Naive B cell (primary cell): ENCODE measurements at regions not wholly inside any gene's neighbourhood (a gene's known extent, or its start where the extent isn't known, plus 50 kb on each side); places are given as distances from the start of the nearest gene placed in this dataset.
"Not testable (repeated sequence)": the region's sequence is repeated elsewhere in the genome, so short reads cannot be mapped to it uniquely, and the experiment has no call there.

ENCODE experiments used
- ATAC-seq, 2 donors: fragments of 150-1000 bp; cut with Tn5 transposase; 2 replicates each; pipeline ENCODE4 v1.10.0; 2021; ENCODE audit warnings: low read depth in 2 of 2, mild to moderate bottlenecking in 2 of 2, moderate library complexity in 2 of 2
- DNase-seq: peaks from one replicate; pipeline ENCODE4 v3.0.0; 2022
- H3K27ac Mint-ChIP-seq, 6 donors: one replicate each; pipeline ENCODE4 v1.8.0; 2020 to 2022; ENCODE audit warnings: mild to moderate bottlenecking in 6 of 6, mixed read lengths in 6 of 6, moderate library complexity in 5 of 6, inconsistent platforms in 2 of 6
- H3K27me3 Mint-ChIP-seq, 3 donors: one replicate each; pipeline ENCODE4 v1.8.0; 2021 to 2022; ENCODE audit warnings: mixed read lengths in 3 of 3, mild to moderate bottlenecking in 1 of 3
- H3K36me3 Mint-ChIP-seq, 2 donors: one replicate each; pipeline ENCODE4 v1.8.0; 2020 to 2022; ENCODE audit warnings: mixed read lengths in 2 of 2, inconsistent platforms in 1 of 2, mild to moderate bottlenecking in 1 of 2
- H3K4me1 Mint-ChIP-seq, 3 donors: one replicate each; pipeline ENCODE4 v1.8.0; 2020 to 2022; ENCODE audit warnings: mixed read lengths in 3 of 3, inconsistent platforms in 1 of 3, mild to moderate bottlenecking in 1 of 3, moderate library complexity in 1 of 3
- H3K4me3 Mint-ChIP-seq, 8 donors: one replicate each; pipeline ENCODE4 v1.8.0; 2020 to 2022; ENCODE audit warnings: mild to moderate bottlenecking in 8 of 8, mixed read lengths in 8 of 8, moderate library complexity in 8 of 8, inconsistent platforms in 2 of 8
- H3K9me3 Mint-ChIP-seq, 7 donors: one replicate each; pipeline ENCODE4 v1.8.0; 2020 to 2022; ENCODE audit warnings: mixed read lengths in 7 of 7, mild to moderate bottlenecking in 5 of 7, inconsistent platforms in 2 of 7, moderate library complexity in 1 of 7

- ATAC-seq (no peak), DNase-seq (no peak)
- Mint-ChIP-seq H3K4me1 (peaks cover 0 to 4% (median 0%) of the 10 kb centered on the region in 3 donors), H3K4me3 (no peak overlapping the region), H3K9me3 (peaks cover 0 to 11% (median 0%) of the 10 kb centered on the region in 7 donors), H3K27ac (peak overlapping the region in 1 of 6 donors; percentile 20), H3K27me3 (peaks cover 0 to 18% (median 0%) of the 10 kb centered on the region in 3 donors), H3K36me3 (no peaks in the 10 kb centered on the region)
These were observed 148.7 kb downstream of the SPATA18 start for GRCh38 chr4:52199574-52200338.

GRCh38 chr4:52200339-52200725 lies 149.2 kb downstream of the SPATA18 start:
- peaks cover 0 to 12% (median 0%) of the 10 kb centered on the region in 3 donors for H3K27me3 Mint-ChIP-seq
- ATAC-seq = no peak
- no peak overlapping the region for H3K27ac Mint-ChIP-seq
- H3K9me3 Mint-ChIP-seq = peaks cover 0 to 6% (median 0%) of the 10 kb centered on the region in 7 donors
- DNase-seq = no peak
- peaks cover 0 to 4% (median 0%) of the 10 kb centered on the region in 3 donors for H3K4me1 Mint-ChIP-seq
- no peak overlapping the region for H3K4me3 Mint-ChIP-seq
- no peaks in the 10 kb centered on the region for H3K36me3 Mint-ChIP-seq

- DNase-seq (no peak), ATAC-seq (no peak)
- peaks cover 0 to 5% (median 0%) of the 10 kb centered on the region in 7 donors for H3K9me3 Mint-ChIP-seq
- H3K4me1 Mint-ChIP-seq = peaks cover 0 to 4% (median 0%) of the 10 kb centered on the region in 3 donors
- no peak overlapping the region for H3K27ac Mint-ChIP-seq
- no peak overlapping the region for H3K4me3 Mint-ChIP-seq
- H3K36me3 Mint-ChIP-seq = no peaks in the 10 kb centered on the region
- H3K27me3 Mint-ChIP-seq = no peaks in the 10 kb centered on the region
These were observed 150.6 kb downstream of the SPATA18 start for GRCh38 chr4:52201715-52202114.

- Mint-ChIP-seq H3K27me3 (no peaks in the 10 kb centered on the region), H3K9me3 (peaks cover 0 to 5% (median 0%) of the 10 kb centered on the region in 7 donors), H3K27ac (no peak overlapping the region), H3K4me3 (no peak overlapping the region), H3K4me1 (peaks cover 0 to 4% (median 0%) of the 10 kb centered on the region in 3 donors), H3K36me3 (no peaks in the 10 kb centered on the region)
- no peak for DNase-seq
- ATAC-seq = no peak
These were observed 151.2 kb downstream of the SPATA18 start for GRCh38 chr4:52202251-52202779.

GRCh38 chr4:52202931-52203330 lies 151.8 kb downstream of the SPATA18 start:
- H3K4me1 Mint-ChIP-seq = peaks cover 0 to 4% (median 0%) of the 10 kb centered on the region in 3 donors
- H3K36me3 Mint-ChIP-seq = no peaks in the 10 kb centered on the region
- no peak for DNase-seq
- H3K27ac Mint-ChIP-seq = no peak overlapping the region
- no peak for ATAC-seq
- no peaks in the 10 kb centered on the region for H3K27me3 Mint-ChIP-seq
- H3K4me3 Mint-ChIP-seq = no peak overlapping the region
- peaks cover 0 to 5% (median 0%) of the 10 kb centered on the region in 7 donors for H3K9me3 Mint-ChIP-seq

GRCh38 chr4:52203351-52203750 lies 152.2 kb downstream of the SPATA18 start:
- H3K36me3 Mint-ChIP-seq = no peaks in the 10 kb centered on the region
- peaks cover 0 to 4% (median 0%) of the 10 kb centered on the region in 3 donors for H3K4me1 Mint-ChIP-seq
- peaks cover 0 to 1% (median 0%) of the 10 kb centered on the region in 3 donors for H3K27me3 Mint-ChIP-seq
- no peak overlapping the region for H3K27ac Mint-ChIP-seq
- ATAC-seq (no peak), DNase-seq (no peak)
- no peak overlapping the region for H3K4me3 Mint-ChIP-seq
- H3K9me3 Mint-ChIP-seq = peaks cover 0 to 5% (median 0%) of the 10 kb centered on the region in 7 donors

- H3K9me3 Mint-ChIP-seq = peaks cover 0 to 7% (median 1%) of the 10 kb centered on the region in 7 donors
- H3K27ac Mint-ChIP-seq = no peak overlapping the region
- peaks cover 0 to 4% (median 0%) of the 10 kb centered on the region in 3 donors for H3K27me3 Mint-ChIP-seq
- H3K36me3 Mint-ChIP-seq = no peaks in the 10 kb centered on the region
- DNase-seq (no peak), ATAC-seq (no peak)
- no peak overlapping the region for H3K4me3 Mint-ChIP-seq
- no peaks in the 10 kb centered on the region for H3K4me1 Mint-ChIP-seq
These were observed 153.8 kb downstream of the SPATA18 start for GRCh38 chr4:52204921-52205320.

- not testable (repeated sequence) for ATAC-seq, H3K4me3 Mint-ChIP-seq, H3K36me3 Mint-ChIP-seq, DNase-seq, H3K27ac Mint-ChIP-seq, H3K27me3 Mint-ChIP-seq, H3K4me1 Mint-ChIP-seq
- H3K9me3 Mint-ChIP-seq = peaks cover 0 to 16% (median 4%) of the 10 kb centered on the region in 7 donors
These were observed 156.0 kb downstream of the SPATA18 start for GRCh38 chr4:52207146-52207545.

- Mint-ChIP-seq H3K27me3 (peaks cover 0 to 4% (median 0%) of the 10 kb centered on the region in 3 donors), H3K4me3 (no peak overlapping the region), H3K27ac (no peak overlapping the region), H3K9me3 (peaks cover 0 to 42% (median 21%) of the 10 kb centered on the region in 7 donors), H3K4me1 (no peaks in the 10 kb centered on the region), H3K36me3 (no peaks in the 10 kb centered on the region)
- ATAC-seq = no peak
- DNase-seq = no peak
These were observed 161.6 kb downstream of the SPATA18 start for GRCh38 chr4:52212702-52213101.

GRCh38 chr4:52231526-52231925 lies 180.4 kb downstream of the SPATA18 start:
- Mint-ChIP-seq H3K27ac (no peak overlapping the region), H3K4me1 (no peaks in the 10 kb centered on the region), H3K9me3 (peaks cover 0 to 3% (median 0%) of the 10 kb centered on the region in 7 donors), H3K27me3 (peaks cover 5 to 27% (median 15%) of the 10 kb centered on the region in 3 donors), H3K36me3 (peaks cover 0 to under 1% of the 10 kb centered on the region in 2 donors), H3K4me3 (no peak overlapping the region)
- DNase-seq (no peak), ATAC-seq (no peak)

GRCh38 chr4:52234561-52235440 lies 183.7 kb downstream of the SPATA18 start:
- no peak overlapping the region for H3K4me3 Mint-ChIP-seq
- H3K27ac Mint-ChIP-seq = no peak overlapping the region
- no peaks in the 10 kb centered on the region for H3K36me3 Mint-ChIP-seq
- no peaks in the 10 kb centered on the region for H3K4me1 Mint-ChIP-seq
- H3K9me3 Mint-ChIP-seq = peaks cover 0 to 3% (median 0%) of the 10 kb centered on the region in 7 donors
- no peak for DNase-seq
- ATAC-seq = no peak
- peaks cover 5 to 25% (median 15%) of the 10 kb centered on the region in 3 donors for H3K27me3 Mint-ChIP-seq

- peaks cover 5 to 23% (median 15%) of the 10 kb centered on the region in 3 donors for H3K27me3 Mint-ChIP-seq
- DNase-seq (no peak), ATAC-seq (no peak)
- H3K4me3 Mint-ChIP-seq = no peak overlapping the region
- H3K9me3 Mint-ChIP-seq = peaks cover 0 to 4% (median 2%) of the 10 kb centered on the region in 7 donors
- H3K36me3 Mint-ChIP-seq = no peaks in the 10 kb centered on the region
- H3K4me1 Mint-ChIP-seq = no peaks in the 10 kb centered on the region
- H3K27ac Mint-ChIP-seq = no peak overlapping the region
These were observed 184.6 kb downstream of the SPATA18 start for GRCh38 chr4:52235552-52236201.

- H3K9me3 Mint-ChIP-seq = peaks cover 0 to 14% (median 3%) of the 10 kb centered on the region in 7 donors
These were observed 190.8 kb downstream of the SPATA18 start for GRCh38 chr4:52241916-52242315.

More at GRCh38 chr4:52241916-52242315, 190.8 kb downstream of the SPATA18 start:
- DNase-seq = no peak
- Mint-ChIP-seq H3K27me3 (no peaks in the 10 kb centered on the region), H3K4me1 (no peaks in the 10 kb centered on the region), H3K36me3 (no peaks in the 10 kb centered on the region), H3K4me3 (no peak overlapping the region), H3K27ac (no peak overlapping the region)
- ATAC-seq = no peak
